ENCODE measurements at regions not wholly inside any gene's neighbourhood (a gene's known extent, or its start where the extent isn't known, plus 50 kb on each side); places are given as distances from the start of the nearest gene placed in this dataset.

- no peak overlapping the region for H3K4me3 ChIP-seq (replicated peaks in 1 of 3)
- no peaks in the 10 kb centered on the region for H3K36me3 ChIP-seq
- intact Hi-C loops (cut with DNase I), result loop anchor here (5.0 to 10.0 kb wide), 3 partner anchors 103 to 753 kb away; no protein-coding TSS in a partner anchor
- no peaks in the 10 kb centered on the region for H3K4me1 ChIP-seq
- WGBS, 2 donors, result 92 to 95% methylated on average over 9 to 10 of the region's 10 CpGs
- TF ChIP-seq POLR2A (IDR thresholded peaks at IDR 0.05), result no peak
- H3K9me3 ChIP-seq, result no peaks in the 10 kb centered on the region
- no peak for DNase-seq
- H3K27ac ChIP-seq, result no peak overlapping the region
- H3K27me3 ChIP-seq, result no peaks in the 10 kb centered on the region
These were observed 100.4 kb downstream of the C5orf15 start for GRCh38 chr5:133867851-133868545.

- DNase-seq, result no peak
- intact Hi-C loops (cut with DNase I), result loop anchor here (5.0 to 10.0 kb wide), 3 partner anchors 103 to 753 kb away; no protein-coding TSS in a partner anchor
- TF ChIP-seq CTCF (IDR thresholded peaks at IDR 0.05) (no peak), POLR2A (IDR thresholded peaks at IDR 0.05) (no peak)
- no peaks in the 10 kb centered on the region for H3K36me3 ChIP-seq
- no peaks in the 10 kb centered on the region for H3K27me3 ChIP-seq
- H3K4me1 ChIP-seq, result no peaks in the 10 kb centered on the region
- 72 to 81% methylated on average over 4 of the region's 4 CpGs for WGBS, 2 donors
- H3K9me3 ChIP-seq, result no peaks in the 10 kb centered on the region
- no peak overlapping the region for H3K4me3 ChIP-seq (replicated peaks in 1 of 3)
- no peak overlapping the region for H3K27ac ChIP-seq
These were observed 101.1 kb downstream of the C5orf15 start for GRCh38 chr5:133867341-133867740.

- Histone ChIP-seq H3K4me1 (no peaks in the 10 kb centered on the region), H3K36me3 (no peaks in the 10 kb centered on the region)
- intact Hi-C loops (cut with DNase I), result loop anchor here (5.0 to 10.0 kb wide), 3 partner anchors 102 to 752 kb away; no protein-coding TSS in a partner anchor
These were observed 101.6 kb downstream of the C5orf15 start for GRCh38 chr5:133866903-133867245.

GRCh38 chr5:133866160-133866902 is 102.1 kb downstream of the C5orf15 start:
- TF ChIP-seq CTCF (IDR thresholded peaks at IDR 0.05), result no peak
- no peak for TF ChIP-seq POLR2A (IDR thresholded peaks at IDR 0.05)
- no peaks in the 10 kb centered on the region for H3K36me3 ChIP-seq
- no peaks in the 10 kb centered on the region for H3K9me3 ChIP-seq
- no peak for DNase-seq
- no peak overlapping the region for H3K27ac ChIP-seq
- 88 to 91% methylated on average over 11 to 12 of the region's 12 CpGs for WGBS, 2 donors
- no peaks in the 10 kb centered on the region for H3K27me3 ChIP-seq
- no peak overlapping the region for H3K4me3 ChIP-seq (replicated peaks in 1 of 3)
- intact Hi-C loops (cut with DNase I), result loop anchor here (5.0 to 10.0 kb wide), 3 partner anchors 102 to 752 kb away; no protein-coding TSS in a partner anchor
- no peaks in the 10 kb centered on the region for H3K4me1 ChIP-seq

More at GRCh38 chr5:133866903-133867245, 101.6 kb downstream of the C5orf15 start:
- 76 to 80% methylated on average over 3 of the region's 3 CpGs for WGBS, 2 donors
- TF ChIP-seq CTCF (IDR thresholded peaks at IDR 0.05), result no peak
- TF ChIP-seq POLR2A (IDR thresholded peaks at IDR 0.05), result no peak
- no peak overlapping the region for H3K27ac ChIP-seq
- no peaks in the 10 kb centered on the region for H3K9me3 ChIP-seq
- no peaks in the 10 kb centered on the region for H3K27me3 ChIP-seq
- no peak for DNase-seq
- H3K4me3 ChIP-seq (replicated peaks in 1 of 3), result no peak overlapping the region

- DNase-seq, result no peak
- intact Hi-C loops (cut with DNase I), result loop anchor here (5.0 to 10.0 kb wide), 3 partner anchors 100 to 750 kb away; no protein-coding TSS in a partner anchor
- no peak overlapping the region for H3K4me3 ChIP-seq (replicated peaks in 1 of 3)
- H3K9me3 ChIP-seq, result no peaks in the 10 kb centered on the region
- H3K36me3 ChIP-seq, result no peaks in the 10 kb centered on the region
- no peak overlapping the region for H3K27ac ChIP-seq
- WGBS, 2 donors, result 77 to 85% methylated on average over 5 of the region's 5 CpGs
- H3K27me3 ChIP-seq, result no peaks in the 10 kb centered on the region
- TF ChIP-seq POLR2A (IDR thresholded peaks at IDR 0.05), result no peak
- TF ChIP-seq CTCF (IDR thresholded peaks at IDR 0.05), result no peak
- H3K4me1 ChIP-seq, result no peaks in the 10 kb centered on the region
These were observed 103.3 kb downstream of the C5orf15 start for GRCh38 chr5:133865113-133865512.

Data from thyroid gland (tissue), 4 donors.